Gastrocnemius medialis (tissue), 4 donors: ENCODE measurements at regions not wholly inside any gene's neighbourhood (a gene's known extent, or its start where the extent isn't known, plus 50 kb on each side); places are given as distances from the start of the nearest gene placed in this dataset.

Source experiments
- ATAC-seq, 2 donors: fragments of 150-250 bp; one replicate each; pipeline ENCODE4 v1.9.1; 2016
- DNase-seq, 2 donors: peaks; one replicate each; pipeline ENCODE4 v3.0.0-alpha.2; 2019
- H3K27ac ChIP-seq, 4 donors: fragments of 200-600 bp; sonication (generic); 1 replicate in 1 of 4; 2 replicates in 3 of 4; pipeline ENCODE4 v1.5.1; 2016 to 2018; ENCODE audit warnings: mild to moderate bottlenecking in 2 of 4, moderate library complexity in 1 of 4
- H3K27me3 ChIP-seq, 3 donors: fragments of 200-600 bp; sonication (generic) in 2 of 3; 1 replicate in 1 of 3; 2 replicates in 2 of 3; pipeline versions ENCODE4 v1.5.1 to v1.6.0; 2016 to 2019; ENCODE audit warnings: mild to moderate bottlenecking in 1 of 3, moderate library complexity in 1 of 3
- H3K36me3 ChIP-seq, 2 donors: fragments of 200-600 bp; sonication (generic) in 1 of 2; one replicate each; pipeline ENCODE4 v1.5.1; 2017 to 2018
- H3K4me1 ChIP-seq, 2 donors: fragments of 200-600 bp; sonication (generic) in 1 of 2; one replicate each; pipeline ENCODE4 v1.5.1; 2016 to 2017; ENCODE audit warnings: mild to moderate bottlenecking in 2 of 2
- H3K4me3 ChIP-seq, 4 donors: fragments of 200-600 bp; sonication (generic) in 3 of 4; 1 replicate in 1 of 4; 2 replicates in 3 of 4; pipeline ENCODE4 v1.5.1; 2016 to 2019; ENCODE audit warnings: mild to moderate bottlenecking in 2 of 4
- H3K9me3 ChIP-seq, 3 donors: fragments of 200-600 bp; sonication (generic) in 2 of 3; 1 replicate in 1 of 3; 2 replicates in 2 of 3; pipeline ENCODE4 v1.5.1; 2016 to 2019
- POLR2A ChIP-seq, 2 donors: fragments of 450-650 bp; IDR thresholded peaks; one replicate each; pipeline ENCODE4 v1.6.1; 2017; ENCODE audit warnings: antibody characterized with exemption in 2 of 2, mild to moderate bottlenecking in 2 of 2, moderate library complexity in 2 of 2
- in situ Hi-C, 4 donors: fragments of 200-750 bp; cut with MboI; loops; one replicate each; pipeline versions ENCODE4 v1.15.0 to v1.8.0; 2017; ENCODE audit warnings: low sequenced_read_pairs in 4 of 4
- intact Hi-C: fragments of 100-400 bp; cut with DNase I; formaldehyde crosslinking; loops from one replicate; pipeline ENCODE4 v1.15.1; 2023; ENCODE audit warnings: low total_unique reads
- TF ChIP-seq, protein P1 (sequence below), 5 experiments: fragments of 450-650 bp in 3 of 5; fragments of 200-600 bp in 2 of 5; sonication (generic) in 2 of 5; IDR thresholded peaks in 4 of 5; conservative IDR thresholded peaks in 1 of 5; 1 replicate in 4 of 5; 2 replicates in 1 of 5; pipeline ENCODE4 v1.5.1; 2016 to 2019; ENCODE audit warnings: antibody characterized with exemption in 5 of 5, mild to moderate bottlenecking in 3 of 5, moderate library complexity in 3 of 5

- in situ Hi-C loops (no loop called here), intact Hi-C loops (no loop called here)
- no peaks in the 10 kb centered on the region for H3K9me3 ChIP-seq
- H3K36me3 ChIP-seq: no peaks in the 10 kb centered on the region
- H3K27ac ChIP-seq: no peak overlapping the region
- H3K4me1 ChIP-seq: peaks cover 10 to 12% of the 10 kb centered on the region in 2 donors
- no peaks in the 10 kb centered on the region for H3K27me3 ChIP-seq
- no peak for TF ChIP-seq POLR2A (IDR thresholded peaks at IDR 0.05)
- TF ChIP-seq, protein P1, sequence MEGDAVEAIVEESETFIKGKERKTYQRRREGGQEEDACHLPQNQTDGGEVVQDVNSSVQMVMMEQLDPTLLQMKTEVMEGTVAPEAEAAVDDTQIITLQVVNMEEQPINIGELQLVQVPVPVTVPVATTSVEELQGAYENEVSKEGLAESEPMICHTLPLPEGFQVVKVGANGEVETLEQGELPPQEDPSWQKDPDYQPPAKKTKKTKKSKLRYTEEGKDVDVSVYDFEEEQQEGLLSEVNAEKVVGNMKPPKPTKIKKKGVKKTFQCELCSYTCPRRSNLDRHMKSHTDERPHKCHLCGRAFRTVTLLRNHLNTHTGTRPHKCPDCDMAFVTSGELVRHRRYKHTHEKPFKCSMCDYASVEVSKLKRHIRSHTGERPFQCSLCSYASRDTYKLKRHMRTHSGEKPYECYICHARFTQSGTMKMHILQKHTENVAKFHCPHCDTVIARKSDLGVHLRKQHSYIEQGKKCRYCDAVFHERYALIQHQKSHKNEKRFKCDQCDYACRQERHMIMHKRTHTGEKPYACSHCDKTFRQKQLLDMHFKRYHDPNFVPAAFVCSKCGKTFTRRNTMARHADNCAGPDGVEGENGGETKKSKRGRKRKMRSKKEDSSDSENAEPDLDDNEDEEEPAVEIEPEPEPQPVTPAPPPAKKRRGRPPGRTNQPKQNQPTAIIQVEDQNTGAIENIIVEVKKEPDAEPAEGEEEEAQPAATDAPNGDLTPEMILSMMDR (IDR thresholded peaks at IDR 0.05 in 4 of 5, conservative IDR thresholded peaks at IDR 0.05 in 1 of 5): no peak
- ATAC-seq: no peak
- no peak overlapping the region for H3K4me3 ChIP-seq
- no peak for DNase-seq
These were observed 348.8 kb downstream of the SPATA31D1 start for GRCh38 chr9:82337351-82337750.

DNA sequence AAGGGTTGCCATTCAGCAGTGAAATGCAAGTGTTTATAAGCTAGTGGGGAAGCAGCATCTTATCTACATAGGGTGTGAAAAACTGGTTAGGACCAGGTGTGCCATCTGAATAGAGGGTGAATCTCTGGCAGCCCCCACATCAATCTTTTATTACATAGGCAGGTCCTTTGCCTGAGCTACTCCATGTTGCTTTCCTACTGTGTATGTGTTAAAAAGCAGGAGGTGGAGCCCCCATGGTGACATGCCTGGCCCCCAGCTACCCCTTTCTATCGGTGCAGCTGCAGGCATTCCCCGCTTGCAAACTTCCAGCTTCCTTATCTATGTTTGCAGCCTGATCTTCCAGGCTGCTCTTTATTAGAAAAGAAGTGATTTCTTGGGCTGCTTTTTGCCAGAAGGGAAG, 353.5 kb downstream of the SPATA31D1 start:
- ATAC-seq: no peak
- intact Hi-C loops (no loop called here), in situ Hi-C loops (no loop called here)
- H3K9me3 ChIP-seq: no peaks in the 10 kb centered on the region
- no peak for DNase-seq
- no peak overlapping the region for H3K4me3 ChIP-seq
- TF ChIP-seq POLR2A (IDR thresholded peaks at IDR 0.05): no peak
- TF ChIP-seq, protein P1 (IDR thresholded peaks at IDR 0.05 in 4 of 5, conservative IDR thresholded peaks at IDR 0.05 in 1 of 5): no peak
- no peaks in the 10 kb centered on the region for H3K27me3 ChIP-seq
- no peaks in the 10 kb centered on the region for H3K4me1 ChIP-seq
- no peaks in the 10 kb centered on the region for H3K36me3 ChIP-seq
- H3K27ac ChIP-seq: no peak overlapping the region

DNA sequence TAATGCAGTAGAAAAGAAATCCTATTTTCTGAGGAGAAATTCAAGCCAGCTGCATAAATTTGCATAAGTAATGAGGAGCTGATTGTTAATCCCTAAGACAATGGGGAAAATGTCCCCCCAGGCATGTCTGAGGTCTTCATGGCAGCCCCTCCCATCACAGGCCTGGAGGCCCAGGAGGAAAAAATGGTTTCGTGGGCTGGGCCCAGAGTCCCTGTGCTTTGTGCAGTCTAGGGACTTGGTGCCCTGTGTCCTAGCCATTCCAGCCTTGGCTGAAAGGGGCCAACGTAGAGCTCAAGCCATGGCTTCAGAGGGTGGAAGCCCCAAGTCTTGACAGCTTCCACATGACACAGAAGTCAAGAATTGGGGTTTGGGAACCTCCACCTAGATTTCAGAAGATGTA, 357.5 kb downstream of the SPATA31D1 start:
- DNase-seq (no peak), ATAC-seq (no peak)
- Histone ChIP-seq H3K4me1 (no peaks in the 10 kb centered on the region), H3K9me3 (peaks cover 0 to 10% (median 0%) of the 10 kb centered on the region in 3 donors), H3K36me3 (no peaks in the 10 kb centered on the region), H3K4me3 (no peak overlapping the region), H3K27ac (no peak overlapping the region), H3K27me3 (no peaks in the 10 kb centered on the region)
- in situ Hi-C loops (no loop called here), intact Hi-C loops (no loop called here)
- TF ChIP-seq, protein P1 (IDR thresholded peaks at IDR 0.05 in 4 of 5, conservative IDR thresholded peaks at IDR 0.05 in 1 of 5): no peak
- TF ChIP-seq POLR2A (IDR thresholded peaks at IDR 0.05): no peak

DNA sequence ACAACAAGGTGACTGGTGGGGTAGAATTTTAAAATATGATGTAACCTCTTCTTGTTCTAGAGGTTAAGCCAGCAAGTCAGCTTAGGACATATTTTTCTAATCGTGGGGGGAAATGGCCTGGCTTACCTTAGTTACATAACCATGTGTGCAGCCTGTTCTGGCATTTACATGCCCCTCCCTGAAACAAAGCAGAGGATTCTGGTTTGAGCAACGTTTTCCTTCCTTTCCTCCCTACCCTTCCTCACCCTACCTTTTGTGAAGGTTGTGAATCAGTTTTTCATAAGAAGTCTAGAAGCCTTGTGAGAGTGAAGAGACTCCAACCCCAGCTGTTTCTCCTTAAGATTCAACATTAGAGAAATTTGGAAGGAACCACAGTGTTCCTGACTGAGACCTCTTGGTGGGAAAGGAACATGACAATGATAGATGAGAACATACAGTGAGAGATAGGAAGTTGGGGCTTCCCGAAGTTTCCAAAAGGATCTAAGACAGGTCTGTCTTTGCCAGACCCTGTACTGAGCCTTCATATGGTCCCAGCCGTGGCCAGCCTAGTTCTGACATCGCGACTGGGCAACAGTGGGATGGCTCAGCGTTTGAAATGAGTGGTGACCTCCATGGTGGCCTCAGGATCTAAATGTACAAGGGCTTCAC, 365.2 kb downstream of the SPATA31D1 start:
- ATAC-seq (no peak), DNase-seq (no peak)
- in situ Hi-C loops (no loop called here), intact Hi-C loops (no loop called here)
- Histone ChIP-seq H3K9me3 (peaks cover 0 to 7% (median 0%) of the 10 kb centered on the region in 3 donors), H3K36me3 (no peaks in the 10 kb centered on the region), H3K4me1 (no peaks in the 10 kb centered on the region), H3K4me3 (no peak overlapping the region), H3K27ac (no peak overlapping the region), H3K27me3 (no peaks in the 10 kb centered on the region)
- TF ChIP-seq POLR2A (IDR thresholded peaks at IDR 0.05): no peak
- TF ChIP-seq, protein P1 (IDR thresholded peaks at IDR 0.05 in 4 of 5, conservative IDR thresholded peaks at IDR 0.05 in 1 of 5): no peak

DNA sequence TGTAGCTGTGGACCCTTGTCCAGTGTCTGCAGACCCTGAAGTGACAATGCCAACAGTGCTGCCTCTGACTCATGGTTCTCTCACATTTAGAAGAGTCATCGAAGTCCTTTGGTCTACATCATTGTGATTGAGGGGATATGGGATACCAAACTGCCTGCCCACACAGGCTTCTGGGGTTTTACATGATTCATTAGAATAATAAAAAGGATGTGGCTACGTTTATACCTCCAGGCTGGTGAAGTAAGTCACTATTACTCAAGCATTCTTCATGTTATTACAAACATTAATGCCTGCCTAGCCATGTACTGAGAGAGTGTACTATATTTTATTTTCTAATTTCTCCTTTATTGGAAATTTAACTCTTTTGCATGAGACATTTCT, 365.7 kb downstream of the SPATA31D1 start:
- intact Hi-C loops: no loop called here
- no peaks in the 10 kb centered on the region for H3K36me3 ChIP-seq
- DNase-seq (no peak), ATAC-seq (no peak)
- H3K9me3 ChIP-seq: peaks cover 0 to 2% (median 0%) of the 10 kb centered on the region in 3 donors
- in situ Hi-C loops: no loop called here
- no peak overlapping the region for H3K4me3 ChIP-seq
- H3K27me3 ChIP-seq: no peaks in the 10 kb centered on the region
- no peak overlapping the region for H3K27ac ChIP-seq
- H3K4me1 ChIP-seq: no peaks in the 10 kb centered on the region
- TF ChIP-seq, protein P1 (IDR thresholded peaks at IDR 0.05 in 4 of 5, conservative IDR thresholded peaks at IDR 0.05 in 1 of 5): no peak
- TF ChIP-seq POLR2A (IDR thresholded peaks at IDR 0.05): no peak
